ENCODE measurements at regions not wholly inside any gene's neighbourhood (a gene's known extent, or its start where the extent isn't known, plus 50 kb on each side); places are given as distances from the start of the nearest gene placed in this dataset.
"Not testable (repeated sequence)": the region's sequence is repeated elsewhere in the genome, so short reads cannot be mapped to it uniquely, and the experiment has no call there.

DNA sequence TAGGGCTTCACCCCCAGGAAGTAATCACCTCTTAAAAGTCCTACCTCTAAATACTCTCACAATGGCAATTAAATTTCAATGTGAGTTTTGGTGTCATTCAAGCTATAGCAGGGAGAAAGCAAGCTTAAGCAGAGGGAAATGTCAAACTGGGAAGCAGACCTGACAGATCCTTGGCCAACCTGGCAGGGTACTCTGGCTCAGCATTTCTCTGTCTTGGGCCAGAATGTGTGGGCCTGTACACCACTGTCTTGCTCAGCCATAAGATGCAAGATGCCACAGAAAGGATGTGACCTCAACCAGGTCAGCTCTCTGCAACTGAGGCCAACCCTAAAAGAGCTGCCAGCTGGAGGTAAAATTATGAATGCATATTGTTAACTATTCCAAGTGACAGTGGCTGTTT, 130.6 kb upstream of the CMC1 start:
- no peak for DNase-seq

DNA sequence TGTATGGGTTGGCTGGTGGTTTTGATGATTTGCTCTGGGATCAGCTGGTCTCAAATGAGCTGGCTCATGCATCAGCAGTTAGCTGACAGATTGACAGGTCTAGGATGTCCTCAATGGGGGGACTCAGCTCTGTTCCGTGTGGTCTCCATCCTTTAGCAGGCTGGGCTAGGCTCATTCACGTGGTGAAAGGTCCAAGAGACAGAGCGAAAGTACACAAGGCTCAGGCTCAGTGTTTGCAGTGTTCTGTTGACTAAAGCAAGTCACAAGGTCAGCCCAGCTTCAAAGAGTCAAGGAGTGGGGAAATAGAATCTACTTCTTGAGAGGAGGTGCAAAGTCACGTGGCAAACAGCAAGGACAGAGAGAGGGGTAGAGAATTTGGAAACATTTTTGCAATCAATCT, 126.5 kb upstream of the CMC1 start:
- no peak for DNase-seq

DNA sequence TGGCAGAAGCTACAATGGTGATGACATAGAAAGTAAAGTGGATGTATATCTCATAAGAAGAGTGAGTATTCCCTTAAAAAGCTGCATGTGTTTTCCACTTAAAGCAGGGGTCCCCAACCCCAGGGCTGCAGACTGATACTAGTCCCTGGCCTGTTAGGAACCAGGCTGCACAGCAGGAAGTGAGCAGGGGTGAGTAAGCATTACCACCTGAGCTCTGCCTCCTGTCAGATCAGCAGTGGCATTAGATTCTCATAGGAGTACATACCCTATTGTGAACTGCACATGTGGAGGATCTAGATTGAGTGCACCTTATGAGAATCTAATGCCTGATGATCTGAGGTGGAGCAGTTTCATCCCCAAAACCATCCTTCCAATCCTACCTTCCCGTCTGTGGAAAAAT, 126.1 kb upstream of the CMC1 start:
- DNase-seq, result no peak

DNA sequence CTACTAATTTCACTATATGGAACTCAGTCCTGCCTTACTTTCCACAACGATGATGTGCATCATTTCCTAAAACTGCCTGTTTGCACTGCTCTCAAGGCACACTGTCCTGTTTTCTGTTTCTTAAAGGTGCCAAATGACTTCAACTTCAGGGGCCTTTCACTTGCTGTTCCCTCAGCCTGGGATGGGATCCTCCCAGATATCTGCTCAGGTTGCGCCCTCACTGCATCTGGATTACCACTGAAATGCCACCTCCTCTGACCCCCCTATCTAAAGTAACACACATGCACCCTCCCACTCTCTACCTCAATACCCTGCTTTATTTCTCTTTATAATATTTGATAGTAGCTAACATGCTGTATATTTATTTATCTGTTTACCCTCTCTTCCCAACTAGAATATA, 123.8 kb upstream of the CMC1 start:
- DNase-seq, result no peak

DNA sequence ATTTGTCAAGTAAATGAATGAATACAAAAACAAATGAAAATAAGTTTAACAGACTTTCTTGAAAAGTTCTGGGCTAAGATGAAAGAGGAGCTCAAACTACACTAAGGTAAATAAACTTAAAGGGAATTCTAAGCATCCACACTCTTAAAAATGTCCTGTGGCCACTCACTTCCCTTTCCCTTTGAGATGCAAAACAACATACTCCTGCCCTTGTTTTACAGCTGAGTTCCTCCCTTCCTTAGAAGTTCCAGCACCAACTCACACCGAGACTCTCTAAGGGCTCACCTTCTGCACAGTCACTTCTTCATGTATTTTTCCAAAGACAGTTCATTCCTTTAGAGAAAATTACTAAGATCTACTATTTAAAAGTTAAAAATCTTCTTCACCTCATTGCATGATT, 123.3 kb upstream of the CMC1 start:
- DNase-seq, result no peak

DNA sequence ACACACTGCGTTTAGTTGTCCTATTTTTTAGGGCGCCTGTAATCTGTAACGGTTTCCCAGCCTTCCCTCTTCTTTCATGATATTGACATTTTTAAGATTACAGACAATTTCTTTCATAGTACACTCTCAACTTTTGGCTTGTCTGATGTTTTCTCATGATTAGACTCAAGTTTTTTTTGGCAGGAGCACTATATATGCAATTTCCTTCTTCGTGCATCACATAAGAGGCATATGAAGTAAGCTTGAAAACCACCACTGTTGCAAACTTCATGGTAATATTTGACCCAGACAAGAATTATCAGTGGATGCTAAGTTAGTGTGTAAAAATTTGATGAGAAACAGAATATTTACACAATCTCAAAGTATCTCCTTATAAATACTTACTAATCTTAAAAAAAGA, 119.2 kb upstream of the CMC1 start:
- no peak for DNase-seq

DNA sequence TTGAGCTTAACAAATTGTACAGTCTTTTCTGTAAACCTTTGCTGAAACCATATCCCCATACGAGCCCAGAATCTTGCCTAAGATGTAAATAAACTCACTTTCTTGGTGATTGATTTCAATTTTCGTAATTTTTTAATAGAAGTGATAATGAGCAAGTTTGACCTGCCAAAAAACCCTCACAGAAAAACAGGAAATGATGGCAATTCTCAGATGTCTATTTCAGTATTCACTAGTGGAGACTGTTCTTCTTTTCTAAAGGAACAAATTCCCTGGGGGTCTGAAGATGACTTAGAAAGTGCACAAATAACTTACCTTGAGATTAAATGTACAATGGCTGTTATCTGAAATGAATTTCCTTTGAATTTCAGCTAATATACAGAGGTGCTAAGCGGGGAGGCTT, 116.5 kb upstream of the CMC1 start:
- no peak for DNase-seq

DNA sequence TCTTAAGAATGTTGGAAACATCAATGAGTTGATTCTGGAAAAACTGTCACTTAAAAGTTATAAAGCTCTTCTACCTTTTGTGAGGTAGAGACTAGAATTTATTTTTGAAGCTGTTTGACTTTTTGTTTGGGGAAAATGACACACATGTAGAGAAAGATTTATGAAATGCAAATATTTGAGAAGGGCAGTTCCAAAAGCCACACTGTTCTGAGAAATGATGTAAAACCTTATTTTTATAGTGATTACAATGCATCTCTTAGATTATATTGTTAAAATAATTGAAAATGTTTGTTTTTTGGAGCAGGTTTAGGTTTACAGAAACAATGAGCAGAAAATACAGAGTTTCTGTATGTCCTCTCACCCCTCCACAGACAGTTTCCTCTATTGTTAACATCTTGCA, 116.1 kb upstream of the CMC1 start:
- no peak for DNase-seq

DNA sequence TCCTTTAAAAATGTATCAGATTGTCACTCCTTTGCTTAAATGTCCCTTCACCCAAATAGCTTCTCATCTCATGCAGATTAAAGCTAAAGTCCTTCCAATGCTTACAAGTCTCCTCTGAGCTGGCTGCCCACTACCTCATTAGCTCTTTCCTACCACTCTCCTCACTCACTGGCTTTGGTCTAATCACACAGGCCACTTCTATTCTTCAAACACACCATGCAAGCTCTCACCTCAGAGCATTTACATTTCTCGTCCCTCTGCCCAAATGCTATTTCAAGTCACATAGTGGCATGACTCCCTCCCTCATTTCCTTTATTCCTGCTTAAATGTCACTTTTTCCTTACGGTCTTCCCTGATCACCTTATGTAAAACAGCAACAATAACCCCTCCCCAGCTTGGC, 110.6 kb upstream of the CMC1 start:
- no peak for DNase-seq

DNA sequence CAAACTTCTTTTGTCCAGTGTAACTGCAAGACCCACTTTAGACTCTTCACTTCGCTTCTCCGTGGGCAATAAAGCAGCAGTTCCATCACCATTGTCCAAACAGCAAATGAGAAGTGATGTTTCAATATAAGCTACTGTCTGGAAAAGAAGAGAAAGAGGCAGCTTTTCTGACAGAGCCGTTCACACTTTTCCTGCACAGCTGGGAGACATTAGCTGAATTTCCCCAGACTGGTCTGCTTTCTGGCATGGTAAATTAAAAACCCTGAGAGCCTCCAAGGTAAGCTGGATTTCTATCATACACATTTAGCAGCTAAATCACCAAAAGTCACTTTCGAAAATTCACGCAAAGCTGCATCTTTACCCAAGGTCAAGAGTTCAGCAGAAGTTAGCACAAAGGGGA, 108.5 kb upstream of the CMC1 start:
- DNase-seq, result no peak

DNA sequence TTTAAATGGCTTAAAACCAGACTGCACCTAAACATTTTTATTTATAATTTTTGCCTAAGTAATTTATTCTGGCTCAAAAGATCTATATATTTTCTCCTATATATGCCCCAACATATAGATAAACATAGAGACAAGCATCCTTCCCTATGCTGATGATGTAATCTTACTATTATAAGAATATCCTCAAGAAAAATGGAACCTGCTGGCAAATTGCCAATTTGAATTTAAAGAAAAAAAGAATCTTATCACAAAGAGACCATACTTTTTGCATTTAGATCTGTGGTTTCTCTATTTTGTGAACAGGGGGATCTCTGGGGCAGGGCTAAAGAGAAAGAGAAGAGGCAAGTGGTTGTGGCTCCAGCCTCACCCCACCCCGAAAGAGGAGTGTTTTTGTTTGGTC, 107.2 kb upstream of the CMC1 start:
- no peak for DNase-seq

DNA sequence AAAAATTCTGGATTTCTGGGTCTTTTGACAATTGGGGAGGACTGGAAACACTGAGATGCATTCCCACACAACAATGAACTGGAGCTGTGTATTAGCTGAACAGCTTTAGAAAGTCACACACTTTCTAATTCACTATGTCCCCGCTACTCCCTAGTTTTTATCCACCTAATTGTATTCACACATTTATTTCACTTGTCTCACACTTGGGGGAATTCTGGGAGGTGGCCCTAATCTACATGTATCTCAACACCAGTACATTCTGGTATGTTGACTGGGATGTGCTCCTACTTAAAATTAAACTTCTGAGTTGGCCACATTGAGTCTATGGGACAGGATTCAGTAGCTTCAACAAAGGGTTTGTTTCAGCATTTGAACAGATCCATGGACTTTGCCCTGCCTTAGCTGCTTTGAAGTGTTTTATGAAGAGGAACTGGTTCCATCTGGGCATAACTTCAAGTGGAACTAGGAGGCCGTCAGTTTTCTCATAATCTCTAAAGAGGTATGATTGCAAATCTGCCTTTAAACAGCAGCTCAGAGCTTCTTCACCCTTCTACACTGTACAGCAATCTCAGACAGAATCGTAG, 106.5 kb upstream of the CMC1 start:
- no peak for DNase-seq

DNA sequence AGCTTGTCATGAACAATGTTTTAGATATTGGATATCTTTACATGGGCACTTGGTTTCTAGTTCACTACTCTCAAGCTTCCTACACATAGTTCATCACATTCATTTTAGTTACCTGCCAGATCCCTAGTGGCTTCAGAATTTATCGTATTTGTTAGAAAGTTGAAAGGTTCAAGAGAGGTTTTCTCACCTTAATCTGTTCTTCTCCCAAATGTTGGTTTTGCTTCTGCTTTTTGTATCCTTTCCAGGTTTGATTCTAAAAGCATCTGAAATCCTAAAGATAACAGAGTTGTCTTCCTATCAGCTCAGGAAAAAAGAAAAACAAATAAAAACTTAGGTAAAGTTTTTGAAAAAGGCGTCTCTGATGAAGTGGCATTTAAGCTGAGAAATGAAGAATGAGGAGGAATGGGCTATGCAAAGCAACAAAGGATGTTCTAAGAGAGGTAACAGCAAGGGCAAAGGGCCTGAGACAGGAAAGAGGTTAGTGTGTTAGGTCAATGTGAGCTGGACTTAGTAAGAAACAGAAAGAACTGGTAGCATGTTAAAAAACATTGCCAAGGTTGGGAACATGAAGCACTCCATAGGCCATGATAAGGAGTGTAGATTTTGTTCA, 104.7 kb upstream of the CMC1 start:
- DNase-seq, result no peak

DNA sequence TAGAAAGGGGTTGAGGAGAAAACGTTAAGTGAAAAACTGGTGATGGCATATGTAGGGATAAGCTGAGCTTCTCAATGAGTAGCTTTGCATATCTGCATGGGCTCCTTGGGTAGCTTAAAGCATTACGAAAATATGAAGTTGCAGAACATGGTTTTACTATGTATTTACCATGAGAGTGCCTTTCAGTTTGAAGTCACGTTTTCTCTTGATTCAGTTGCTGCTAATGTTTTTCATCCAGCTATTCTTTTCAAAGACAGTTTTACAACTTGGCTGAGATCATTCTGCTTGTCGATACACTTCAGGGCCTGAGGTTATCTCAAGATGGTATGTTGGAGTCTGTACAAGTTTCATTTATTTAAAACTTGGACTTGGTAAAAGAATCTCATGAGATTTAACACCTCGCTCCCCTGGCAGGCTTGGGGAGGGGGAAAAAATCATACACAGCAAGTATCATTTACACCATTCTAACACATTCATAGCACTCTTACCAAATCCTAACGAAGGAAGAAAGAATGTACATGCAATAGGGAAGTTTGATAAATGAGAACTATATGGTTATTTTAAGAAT, 103.3 kb upstream of the CMC1 start:
- DNase-seq, result no peak

DNA sequence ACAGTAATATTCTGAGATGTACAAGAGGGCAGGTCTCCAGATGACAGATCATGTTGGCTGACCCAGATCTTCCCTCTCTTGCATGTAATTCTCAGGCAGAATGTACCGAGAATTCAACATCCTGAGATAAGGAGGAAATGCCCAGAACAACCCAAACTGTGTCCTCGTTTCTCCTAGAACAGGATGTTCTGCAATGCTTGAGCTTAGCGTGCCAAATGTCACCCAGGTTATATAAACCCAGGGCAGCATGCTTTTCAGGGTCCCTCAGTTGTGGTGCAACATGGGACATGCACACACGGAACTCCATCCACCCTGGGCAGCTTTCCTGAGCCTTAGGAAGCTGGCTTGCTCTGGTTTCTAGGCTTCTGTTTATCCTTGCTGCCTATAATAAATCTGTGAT, 102.1 kb upstream of the CMC1 start:
- DNase-seq, result no peak

DNA sequence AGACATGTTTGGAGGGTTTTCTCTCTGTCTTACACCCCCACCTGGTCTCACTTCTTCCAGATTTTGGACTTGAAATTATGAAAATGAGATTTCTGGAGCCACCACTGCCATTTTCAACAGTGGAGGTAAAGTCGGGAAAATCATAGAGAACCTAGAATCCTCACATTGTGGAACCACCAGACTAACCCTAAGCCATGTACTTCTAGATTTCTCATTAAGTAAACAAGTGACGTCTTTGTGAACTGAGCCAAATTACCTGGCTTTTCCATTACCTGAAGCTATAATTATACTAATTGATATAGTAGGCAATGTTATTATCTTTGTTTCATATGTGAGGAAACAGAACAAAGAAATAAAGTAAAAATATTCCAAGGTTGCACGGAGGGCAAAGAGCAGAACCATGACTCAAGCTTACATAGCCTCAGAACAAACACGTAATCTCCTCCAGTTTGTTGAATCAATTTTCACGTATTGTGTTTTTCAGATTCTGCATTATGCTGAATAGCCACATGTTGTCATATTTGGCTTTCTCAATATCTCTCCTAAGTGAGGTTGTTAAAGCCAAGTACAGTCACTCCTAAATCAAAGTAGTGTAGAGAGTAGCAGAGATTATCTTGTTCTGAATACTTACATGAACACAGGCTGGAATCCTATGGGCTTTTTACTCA, 101.3 kb upstream of the CMC1 start:
- DNase-seq, result peak; percentile 71

DNA sequence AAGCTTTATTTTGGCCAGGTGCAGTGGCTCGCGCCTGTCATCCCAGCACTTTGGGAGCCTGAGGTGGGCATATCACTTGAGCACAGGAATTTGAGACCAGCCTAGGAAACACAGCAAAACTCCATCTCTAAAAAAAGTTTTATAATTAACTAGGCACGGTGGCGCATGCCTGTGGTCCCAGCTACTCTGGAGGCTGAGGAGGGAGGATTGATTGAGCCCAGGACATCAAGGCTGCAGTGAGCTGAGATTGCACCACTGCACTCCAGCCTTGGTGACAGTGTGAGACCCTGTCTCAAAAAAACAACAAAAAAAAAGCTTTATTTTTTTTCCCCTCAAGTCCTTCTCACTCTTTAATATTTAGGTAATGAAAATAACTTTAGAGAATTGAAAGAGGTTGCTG, 100.8 kb upstream of the CMC1 start:
- DNase-seq, result no peak

DNA sequence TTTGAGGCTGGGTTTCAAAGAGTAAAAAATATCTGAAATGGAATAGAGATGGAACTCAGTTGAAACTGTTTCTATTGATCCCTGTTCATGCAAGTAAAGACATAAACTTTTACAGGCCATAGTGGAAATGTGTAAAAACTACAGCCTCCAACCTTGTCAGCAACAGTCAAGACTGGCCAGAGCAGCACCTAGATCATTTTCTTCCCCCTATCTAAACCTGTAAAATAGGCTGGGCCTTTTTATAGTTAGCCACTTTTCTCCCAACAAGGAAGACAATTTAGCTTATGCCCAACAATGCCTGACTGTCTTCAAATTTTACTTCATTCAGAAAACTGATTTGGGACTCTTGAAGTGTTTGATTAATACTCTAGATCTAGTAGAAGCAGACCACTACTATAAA, 91.5 kb upstream of the CMC1 start:
- DNase-seq, result no peak

DNA sequence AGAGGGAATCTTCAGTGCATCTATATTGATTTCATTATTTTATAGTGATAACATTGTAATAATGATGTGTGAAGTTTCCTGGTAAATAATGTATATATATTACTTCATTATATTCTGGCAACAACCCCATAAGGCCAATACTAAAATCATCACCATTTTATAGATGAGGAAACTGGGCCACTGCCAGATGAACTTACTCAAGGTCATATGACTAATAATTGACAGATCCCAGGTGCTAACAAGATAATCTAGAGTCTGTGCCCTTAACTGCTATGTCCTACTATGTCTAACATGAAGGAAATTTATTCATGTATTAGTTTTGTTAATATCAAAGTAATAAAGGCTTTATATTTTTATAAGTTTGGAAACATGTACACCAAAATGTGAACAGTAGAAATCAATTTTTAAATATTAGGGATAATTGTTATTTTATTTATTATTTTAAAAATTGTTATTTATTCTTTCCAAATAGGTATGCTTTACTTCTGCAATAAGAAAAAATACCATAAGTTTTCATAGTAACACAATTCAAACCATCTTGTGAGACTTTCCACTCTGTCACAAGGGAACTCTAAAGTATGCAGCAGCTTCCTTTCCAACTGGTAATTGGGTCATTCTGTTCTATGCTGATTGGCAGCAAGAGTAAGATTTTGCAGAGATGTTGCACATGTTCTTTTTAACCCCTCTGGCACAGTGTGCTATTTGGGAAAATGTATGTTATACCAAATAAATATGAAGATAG, 90.8 kb upstream of the CMC1 start:
- DNase-seq, result no peak

DNA sequence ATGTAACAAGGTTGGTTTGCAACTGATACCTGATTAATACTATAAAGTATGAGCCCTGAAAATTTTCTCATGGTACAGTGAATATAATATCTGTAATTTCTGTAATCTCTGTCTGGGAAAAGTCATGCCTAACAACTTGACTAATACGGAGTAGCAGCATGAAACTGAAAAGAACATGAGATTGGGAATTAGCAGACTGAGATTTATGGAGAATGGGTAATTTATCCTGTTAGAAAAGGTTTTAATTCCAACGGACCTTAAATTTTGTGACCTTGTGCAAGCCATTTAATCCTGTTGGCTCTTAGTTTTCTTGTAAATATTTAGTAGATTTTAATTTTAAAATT, 90.2 kb upstream of the CMC1 start:
- no peak for DNase-seq

DNA sequence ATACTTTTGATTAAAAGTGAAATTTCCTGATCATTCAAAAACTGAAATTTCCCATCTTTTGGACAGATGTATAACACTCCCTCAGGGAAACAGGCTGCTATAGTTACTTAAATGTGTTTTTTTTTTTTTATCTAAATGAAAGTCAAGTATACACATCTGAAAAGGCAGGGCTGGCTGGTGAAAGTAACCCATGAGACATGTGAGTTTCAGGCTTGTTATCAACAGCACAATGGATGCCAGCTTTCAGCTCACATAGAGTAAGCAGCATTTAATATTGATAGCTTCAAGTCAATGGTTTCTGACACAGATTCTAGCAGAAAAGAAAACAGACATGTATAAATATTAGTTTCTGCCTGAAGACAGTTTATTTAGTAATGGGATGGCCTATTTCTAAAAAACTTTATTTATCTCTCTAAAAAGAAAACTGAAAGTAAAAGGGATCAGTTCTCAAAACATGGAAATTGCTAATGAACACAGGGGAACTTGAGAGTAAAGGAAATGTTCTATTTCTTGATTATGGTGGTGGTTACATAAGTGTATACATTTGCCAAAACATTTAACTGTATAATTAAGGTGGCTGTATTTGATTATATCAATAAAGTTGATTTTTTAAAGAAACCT, 89.7 kb upstream of the CMC1 start:
- DNase-seq, result no peak

DNA sequence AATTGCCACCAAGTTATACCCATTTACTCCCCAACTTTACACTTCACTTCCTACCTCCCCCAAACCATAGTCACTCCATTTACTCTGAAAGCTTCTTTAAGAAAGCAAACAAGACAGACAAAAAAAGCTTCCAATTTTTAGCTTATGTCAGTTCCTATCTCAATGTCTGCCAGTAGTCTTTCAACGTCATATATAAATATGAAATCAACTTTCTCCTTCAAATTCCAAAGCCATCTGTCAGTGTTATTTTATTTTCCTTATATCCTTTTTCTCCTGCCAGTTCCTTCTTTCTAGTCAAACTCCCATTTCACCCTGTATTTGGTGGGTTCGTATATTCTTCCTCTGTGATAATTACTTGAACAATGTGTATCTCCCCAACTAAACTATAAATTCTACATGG, 85.8 kb upstream of the CMC1 start:
- DNase-seq, result no peak

DNA sequence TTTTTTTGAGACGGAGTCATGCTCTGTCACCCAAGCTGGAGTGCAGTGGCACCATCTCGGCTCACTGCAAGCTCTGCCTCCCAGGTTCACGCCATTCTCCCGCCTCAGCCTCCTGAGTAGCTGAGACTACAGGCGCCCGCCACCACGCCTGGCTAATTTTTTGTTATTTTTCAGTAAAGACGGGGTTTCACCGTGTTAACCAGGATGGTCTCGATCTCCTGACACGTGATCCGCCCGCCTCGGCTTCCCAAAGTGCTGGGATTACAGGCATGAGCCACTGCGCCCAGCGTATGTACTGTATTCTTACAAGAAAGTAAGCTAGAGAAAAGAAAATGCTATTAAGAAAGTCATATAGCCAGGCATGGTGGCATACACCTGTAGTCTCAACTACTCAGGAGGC, 84.8 kb upstream of the CMC1 start:
- DNase-seq, result not testable (repeated sequence)

DNA sequence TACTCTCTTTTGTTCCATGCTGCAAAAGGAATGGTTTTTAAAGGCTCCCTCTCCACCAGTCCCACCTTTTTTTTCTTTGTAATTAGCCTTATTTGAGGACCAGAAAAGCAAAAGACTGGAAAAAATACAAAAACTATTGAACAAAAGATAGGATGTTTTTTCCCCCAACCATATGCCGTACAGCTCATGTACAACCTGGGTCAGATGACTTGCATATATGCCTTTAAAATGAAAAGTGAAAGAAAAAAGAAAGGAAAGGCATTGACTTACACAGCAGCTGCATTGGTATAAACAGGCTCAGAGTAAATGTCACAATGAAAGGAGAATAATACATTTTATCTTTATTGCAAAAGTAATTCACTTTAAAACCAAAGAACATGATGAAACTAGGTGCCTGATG, 69.5 kb upstream of the CMC1 start:
- DNase-seq, result no peak

All from NCI-H69 (cell line).